ENCODE measurements at regions not wholly inside any gene's neighbourhood (a gene's known extent, or its start where the extent isn't known, plus 50 kb on each side); places are given as distances from the start of the nearest gene placed in this dataset.

DNA sequence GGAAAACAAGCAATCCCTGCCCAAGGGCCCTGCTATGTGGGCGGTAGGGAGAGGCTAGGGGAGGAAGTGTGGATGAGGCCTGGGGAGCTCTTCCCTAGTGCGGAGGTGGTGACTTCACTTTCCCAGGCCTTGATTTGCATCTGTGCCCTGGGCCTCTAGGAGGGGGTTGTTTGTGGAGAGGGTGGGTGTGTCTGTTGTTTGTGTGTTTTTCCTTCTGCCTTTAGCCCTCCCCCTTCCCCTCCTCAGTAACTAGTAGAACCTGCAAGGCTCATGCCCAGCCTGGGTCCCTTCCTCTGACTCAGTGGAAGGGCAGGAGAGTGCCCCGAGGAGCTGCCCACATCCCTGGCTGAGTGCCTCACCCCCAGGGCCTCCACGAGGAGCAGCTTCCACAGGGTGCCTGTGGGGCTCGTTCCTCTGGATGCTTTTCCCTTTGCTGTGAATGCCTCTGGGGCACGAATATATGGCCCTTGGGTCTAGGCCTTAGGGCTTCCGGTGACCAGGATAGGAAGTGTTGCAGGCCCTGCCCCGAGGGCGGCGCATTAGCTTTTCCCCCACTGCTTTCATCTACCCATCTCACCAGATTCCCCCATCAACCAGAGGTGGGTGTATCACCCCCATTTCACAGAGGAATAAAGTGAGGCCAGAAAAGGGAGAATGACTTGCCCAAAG lies 89.4 kb upstream of the DUSP5 start (continued):
- TF ChIP-seq, protein P1, sequence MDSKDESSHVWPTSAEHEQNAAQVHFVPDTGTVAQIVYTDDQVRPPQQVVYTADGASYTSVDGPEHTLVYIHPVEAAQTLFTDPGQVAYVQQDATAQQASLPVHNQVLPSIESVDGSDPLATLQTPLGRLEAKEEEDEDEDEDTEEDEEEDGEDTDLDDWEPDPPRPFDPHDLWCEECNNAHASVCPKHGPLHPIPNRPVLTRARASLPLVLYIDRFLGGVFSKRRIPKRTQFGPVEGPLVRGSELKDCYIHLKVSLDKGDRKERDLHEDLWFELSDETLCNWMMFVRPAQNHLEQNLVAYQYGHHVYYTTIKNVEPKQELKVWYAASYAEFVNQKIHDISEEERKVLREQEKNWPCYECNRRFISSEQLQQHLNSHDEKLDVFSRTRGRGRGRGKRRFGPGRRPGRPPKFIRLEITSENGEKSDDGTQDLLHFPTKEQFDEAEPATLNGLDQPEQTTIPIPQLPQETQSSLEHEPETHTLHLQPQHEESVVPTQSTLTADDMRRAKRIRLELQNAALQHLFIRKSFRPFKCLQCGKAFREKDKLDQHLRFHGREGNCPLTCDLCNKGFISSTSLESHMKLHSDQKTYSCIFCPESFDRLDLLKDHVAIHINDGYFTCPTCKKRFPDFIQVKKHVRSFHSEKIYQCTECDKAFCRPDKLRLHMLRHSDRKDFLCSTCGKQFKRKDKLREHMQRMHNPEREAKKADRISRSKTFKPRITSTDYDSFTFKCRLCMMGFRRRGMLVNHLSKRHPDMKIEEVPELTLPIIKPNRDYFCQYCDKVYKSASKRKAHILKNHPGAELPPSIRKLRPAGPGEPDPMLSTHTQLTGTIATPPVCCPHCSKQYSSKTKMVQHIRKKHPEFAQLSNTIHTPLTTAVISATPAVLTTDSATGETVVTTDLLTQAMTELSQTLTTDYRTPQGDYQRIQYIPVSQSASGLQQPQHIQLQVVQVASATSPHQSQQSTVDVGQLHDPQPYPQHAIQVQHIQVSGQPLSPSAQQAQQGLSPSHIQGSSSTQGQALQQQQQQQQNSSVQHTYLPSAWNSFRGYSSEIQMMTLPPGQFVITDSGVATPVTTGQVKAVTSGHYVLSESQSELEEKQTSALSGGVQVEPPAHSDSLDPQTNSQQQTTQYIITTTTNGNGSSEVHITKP (CRISPR knock-in tag; IDR thresholded peaks at IDR 0.05; ENCODE audit: low read depth): no peak
- TF ChIP-seq ZNF879 (CRISPR knock-in tag; IDR thresholded peaks at IDR 0.05) (no peak), GABPB1 (CRISPR knock-in tag; IDR thresholded peaks at IDR 0.05) (no peak), ARID2 (CRISPR knock-in tag; IDR thresholded peaks at IDR 0.05; ENCODE audit: borderline replicate concordance) (no peak), ZNF670 (CRISPR knock-in tag; IDR thresholded peaks at IDR 0.05; ENCODE audit: borderline replicate concordance) (no peak), NCOA5 (CRISPR knock-in tag; IDR thresholded peaks at IDR 0.05) (no peak), PRMT3 (CRISPR knock-in tag; IDR thresholded peaks at IDR 0.05; ENCODE audit: borderline replicate concordance, low read depth) (no peak), TEAD2 (CRISPR knock-in tag; IDR thresholded peaks at IDR 0.05) (no peak)
- TF ChIP-seq, protein P2, sequence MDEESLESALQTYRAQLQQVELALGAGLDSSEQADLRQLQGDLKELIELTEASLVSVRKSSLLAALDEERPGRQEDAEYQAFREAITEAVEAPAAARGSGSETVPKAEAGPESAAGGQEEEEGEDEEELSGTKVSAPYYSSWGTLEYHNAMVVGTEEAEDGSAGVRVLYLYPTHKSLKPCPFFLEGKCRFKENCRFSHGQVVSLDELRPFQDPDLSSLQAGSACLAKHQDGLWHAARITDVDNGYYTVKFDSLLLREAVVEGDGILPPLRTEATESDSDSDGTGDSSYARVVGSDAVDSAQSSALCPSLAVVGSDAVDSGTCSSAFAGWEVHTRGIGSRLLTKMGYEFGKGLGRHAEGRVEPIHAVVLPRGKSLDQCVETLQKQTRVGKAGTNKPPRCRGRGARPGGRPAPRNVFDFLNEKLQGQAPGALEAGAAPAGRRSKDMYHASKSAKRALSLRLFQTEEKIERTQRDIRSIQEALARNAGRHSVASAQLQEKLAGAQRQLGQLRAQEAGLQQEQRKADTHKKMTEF (CRISPR knock-in tag; IDR thresholded peaks at IDR 0.05): no peak

Measured in HepG2 (cell line).